ENCODE measurements at regions not wholly inside any gene's neighbourhood (a gene's known extent, or its start where the extent isn't known, plus 50 kb on each side); places are given as distances from the start of the nearest gene placed in this dataset.

DNA sequence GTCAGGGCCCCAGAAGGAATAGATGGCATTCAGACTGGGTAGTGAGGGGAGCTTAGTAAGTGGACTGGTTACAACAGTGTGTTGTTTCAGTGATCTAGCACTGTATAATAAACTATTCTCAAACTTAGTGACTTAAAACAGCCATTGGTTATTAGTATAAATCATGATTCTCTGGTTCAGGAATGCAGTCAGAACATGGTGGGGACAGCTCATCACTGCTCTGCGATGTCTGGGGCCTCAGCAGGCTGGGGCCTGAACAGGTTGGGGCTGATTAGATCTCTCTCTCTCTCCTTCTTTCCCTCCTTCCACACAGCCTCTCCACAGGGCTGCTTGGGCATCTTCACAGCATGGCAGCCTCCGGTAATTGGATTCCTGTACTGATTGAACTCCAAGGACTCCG lies 160.4 kb downstream of the GATB start:
- TF ChIP-seq, protein P1, sequence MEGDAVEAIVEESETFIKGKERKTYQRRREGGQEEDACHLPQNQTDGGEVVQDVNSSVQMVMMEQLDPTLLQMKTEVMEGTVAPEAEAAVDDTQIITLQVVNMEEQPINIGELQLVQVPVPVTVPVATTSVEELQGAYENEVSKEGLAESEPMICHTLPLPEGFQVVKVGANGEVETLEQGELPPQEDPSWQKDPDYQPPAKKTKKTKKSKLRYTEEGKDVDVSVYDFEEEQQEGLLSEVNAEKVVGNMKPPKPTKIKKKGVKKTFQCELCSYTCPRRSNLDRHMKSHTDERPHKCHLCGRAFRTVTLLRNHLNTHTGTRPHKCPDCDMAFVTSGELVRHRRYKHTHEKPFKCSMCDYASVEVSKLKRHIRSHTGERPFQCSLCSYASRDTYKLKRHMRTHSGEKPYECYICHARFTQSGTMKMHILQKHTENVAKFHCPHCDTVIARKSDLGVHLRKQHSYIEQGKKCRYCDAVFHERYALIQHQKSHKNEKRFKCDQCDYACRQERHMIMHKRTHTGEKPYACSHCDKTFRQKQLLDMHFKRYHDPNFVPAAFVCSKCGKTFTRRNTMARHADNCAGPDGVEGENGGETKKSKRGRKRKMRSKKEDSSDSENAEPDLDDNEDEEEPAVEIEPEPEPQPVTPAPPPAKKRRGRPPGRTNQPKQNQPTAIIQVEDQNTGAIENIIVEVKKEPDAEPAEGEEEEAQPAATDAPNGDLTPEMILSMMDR (IDR thresholded peaks at IDR 0.05; ENCODE audit: low read depth, low read length, missing input control), result no peak
- no peak for TF ChIP-seq RAD21 (IDR thresholded peaks at IDR 0.05)
- TF ChIP-seq YY1 (IDR thresholded peaks at IDR 0.05), result no peak
- no peak for TF ChIP-seq EGR1 (IDR thresholded peaks at IDR 0.05; ENCODE audit: low read depth in 2 of 2)
- no peak for TF ChIP-seq RXRA (IDR thresholded peaks at IDR 0.05)
- no peak for TF ChIP-seq GABPA (IDR thresholded peaks at IDR 0.05 in 1 of 2, conservative IDR thresholded peaks at IDR 0.05 in 1 of 2)
